Psoas muscle (tissue), 7 donors: ENCODE measurements at regions not wholly inside any gene's neighbourhood (a gene's known extent, or its start where the extent isn't known, plus 50 kb on each side); places are given as distances from the start of the nearest gene placed in this dataset.

Source experiments
- ATAC-seq, 4 donors: fragments of 200-7000 bp; cut with Tn5 transposase; one replicate each; pipeline ENCODE4 v1.9.1; 2020; ENCODE audit warnings: moderate library complexity in 3 of 4, mild to moderate bottlenecking in 2 of 4
- DNase-seq, 2 donors: peaks; one replicate each; pipeline ENCODE4 v3.0.0-alpha.2; 2020
- H3K27ac ChIP-seq: fragments of 200-600 bp; one replicate; pipeline ENCODE4 v1.8.0; 2022
- H3K27me3 ChIP-seq, 3 donors: fragments of 200-600 bp in 1 of 3; one replicate each; pipeline versions ENCODE4 v1.6.1 to v1.8.0; 2013 to 2022; ENCODE audit warnings: low read length in 2 of 3, mild to moderate bottlenecking in 2 of 3, moderate library complexity in 1 of 3; ENCODE audit not compliant: insufficient read depth in 3 of 3
- H3K36me3 ChIP-seq, 2 donors: fragments of 200-600 bp in 1 of 2; one replicate each; pipeline versions ENCODE4 v1.6.1 to v1.8.0; 2013 to 2022; ENCODE audit warnings: low read depth in 1 of 2, mild to moderate bottlenecking in 1 of 2, moderate library complexity in 1 of 2; ENCODE audit not compliant: insufficient read depth in 1 of 2
- H3K4me1 ChIP-seq: fragments of 200-600 bp; one replicate; pipeline ENCODE4 v1.8.0; 2022
- H3K4me3 ChIP-seq: fragments of 200-600 bp; one replicate; pipeline ENCODE4 v1.8.0; 2022; ENCODE audit warnings: mild to moderate bottlenecking
- H3K9me3 ChIP-seq: fragments of 200-600 bp; one replicate; pipeline ENCODE4 v1.8.0; 2022
- WGBS, 3 donors: extraction: QIAGEN DNeasy Blood & Tissue Kit; methylation state at CpG; one replicate each; pipeline versions ENCODE4 v1.1.6 to v1.1.7; 2013; 5-methylcytosine and 5-hydroxymethylcytosine counted together
- intact Hi-C, 2 donors: fragments of 100-400 bp; cut with DNase I; formaldehyde crosslinking; loops; one replicate each; pipeline versions ENCODE4 v1.11.0 to v1.14.2; 2022
- TF ChIP-seq, protein P1 (sequence below): fragments of 200-600 bp; IDR thresholded peaks from one replicate; pipeline ENCODE4 v1.8.0; 2022; ENCODE audit warnings: antibody characterized with exemption
- donor health status: healthy with polysubstance abuse.
- donor health status: DM: no; HTN: no; CAD: no; lungs with moderate emphysema.
- donor health status: Bipolar disorder and iron deficiency.
- donor health status: healthy.
- donor health status: DM: yes; HTN: yes; CAD: no.
- donor health status: DM: no; HTN: no; CAD: no.
- donor health status: DM: yes; HTN: yes; CAD: no.

DNA sequence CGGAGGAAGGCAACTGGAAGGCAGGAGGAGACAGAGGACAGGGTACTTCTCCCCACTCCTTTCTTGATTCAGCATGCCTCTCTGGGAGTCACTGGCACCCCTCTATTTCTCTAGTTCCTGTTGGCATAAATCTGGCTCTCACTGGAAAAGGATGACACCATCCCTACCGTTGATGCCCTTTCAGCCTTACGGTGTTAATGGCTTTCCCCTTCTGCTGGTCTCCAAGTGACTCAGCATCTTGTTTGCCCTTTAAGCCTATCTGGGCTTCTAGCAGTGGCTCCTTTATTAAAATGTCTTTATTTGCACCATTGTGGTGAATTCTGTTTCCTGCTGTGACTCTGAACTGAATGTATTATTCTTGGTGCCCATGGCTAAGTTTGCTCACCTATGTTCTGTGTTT is 227.3 kb upstream of the GLRA1 start:
- Histone ChIP-seq H3K27me3 (no peaks in the 10 kb centered on the region), H3K4me3 (no peak overlapping the region), H3K4me1 (no peaks in the 10 kb centered on the region), H3K27ac (no peak overlapping the region), H3K9me3 (no peaks in the 10 kb centered on the region), H3K36me3 (no peaks in the 10 kb centered on the region)
- WGBS, 3 donors: 69 to 84% (median 70%) methylated on average over 3 of the region's 3 CpGs
- intact Hi-C loops: no loop called here
- TF ChIP-seq, protein P1, sequence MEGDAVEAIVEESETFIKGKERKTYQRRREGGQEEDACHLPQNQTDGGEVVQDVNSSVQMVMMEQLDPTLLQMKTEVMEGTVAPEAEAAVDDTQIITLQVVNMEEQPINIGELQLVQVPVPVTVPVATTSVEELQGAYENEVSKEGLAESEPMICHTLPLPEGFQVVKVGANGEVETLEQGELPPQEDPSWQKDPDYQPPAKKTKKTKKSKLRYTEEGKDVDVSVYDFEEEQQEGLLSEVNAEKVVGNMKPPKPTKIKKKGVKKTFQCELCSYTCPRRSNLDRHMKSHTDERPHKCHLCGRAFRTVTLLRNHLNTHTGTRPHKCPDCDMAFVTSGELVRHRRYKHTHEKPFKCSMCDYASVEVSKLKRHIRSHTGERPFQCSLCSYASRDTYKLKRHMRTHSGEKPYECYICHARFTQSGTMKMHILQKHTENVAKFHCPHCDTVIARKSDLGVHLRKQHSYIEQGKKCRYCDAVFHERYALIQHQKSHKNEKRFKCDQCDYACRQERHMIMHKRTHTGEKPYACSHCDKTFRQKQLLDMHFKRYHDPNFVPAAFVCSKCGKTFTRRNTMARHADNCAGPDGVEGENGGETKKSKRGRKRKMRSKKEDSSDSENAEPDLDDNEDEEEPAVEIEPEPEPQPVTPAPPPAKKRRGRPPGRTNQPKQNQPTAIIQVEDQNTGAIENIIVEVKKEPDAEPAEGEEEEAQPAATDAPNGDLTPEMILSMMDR: no peak
- ATAC-seq (no peak), DNase-seq (no peak)

DNA sequence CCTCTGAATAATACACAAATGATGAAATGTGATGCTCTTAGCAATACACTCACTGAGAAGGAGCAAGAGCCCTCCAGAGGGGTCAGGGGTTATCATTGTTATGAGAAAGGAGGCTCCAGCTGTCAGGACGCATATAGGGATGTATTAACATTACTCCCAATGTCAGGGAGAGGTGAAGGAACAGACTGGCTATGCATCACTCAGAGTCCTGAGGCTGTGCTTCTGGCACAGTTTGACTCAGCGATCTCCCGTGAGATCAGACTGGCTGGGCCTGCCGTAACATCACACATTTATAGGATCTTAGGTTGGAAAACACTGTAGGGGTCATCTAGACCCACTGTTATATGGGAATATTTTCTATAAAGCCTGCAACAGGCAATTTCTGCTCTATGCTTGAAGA is 226.5 kb upstream of the GLRA1 start:
- Histone ChIP-seq H3K4me1 (no peaks in the 10 kb centered on the region), H3K27ac (no peak overlapping the region), H3K4me3 (no peak overlapping the region), H3K27me3 (no peaks in the 10 kb centered on the region), H3K36me3 (no peaks in the 10 kb centered on the region), H3K9me3 (no peaks in the 10 kb centered on the region)
- no peak for ATAC-seq
- intact Hi-C loops: no loop called here
- TF ChIP-seq, protein P1: no peak
- 63 to 68% (median 65%) methylated on average over 4 of the region's 4 CpGs for WGBS, 3 donors
- DNase-seq: no peak

DNA sequence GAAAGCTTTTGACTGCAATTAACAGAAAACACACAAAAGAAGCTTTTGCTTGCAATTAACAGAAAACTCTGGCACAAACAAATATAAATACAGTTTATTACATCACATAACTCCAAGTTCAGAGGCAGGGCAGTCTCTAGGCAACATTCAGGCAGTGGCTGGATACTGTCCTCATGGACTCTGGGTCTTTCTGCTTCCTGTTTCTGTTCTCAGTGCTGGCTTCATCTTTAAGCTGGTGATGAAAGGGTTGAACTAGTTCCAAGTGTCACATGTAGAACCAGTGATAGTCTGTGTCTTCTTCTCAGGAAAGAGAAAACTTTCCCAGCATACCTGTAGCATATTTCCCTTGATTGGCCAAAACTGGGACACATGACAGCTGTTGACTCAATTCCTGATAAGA is 222.6 kb upstream of the GLRA1 start:
- intact Hi-C loops: no loop called here
- Histone ChIP-seq H3K9me3 (no peaks in the 10 kb centered on the region), H3K4me1 (no peaks in the 10 kb centered on the region), H3K4me3 (no peak overlapping the region), H3K36me3 (no peaks in the 10 kb centered on the region), H3K27me3 (no peaks in the 10 kb centered on the region), H3K27ac (no peak overlapping the region)
- ATAC-seq (no peak), DNase-seq (no peak)
- TF ChIP-seq, protein P1: no peak

DNA sequence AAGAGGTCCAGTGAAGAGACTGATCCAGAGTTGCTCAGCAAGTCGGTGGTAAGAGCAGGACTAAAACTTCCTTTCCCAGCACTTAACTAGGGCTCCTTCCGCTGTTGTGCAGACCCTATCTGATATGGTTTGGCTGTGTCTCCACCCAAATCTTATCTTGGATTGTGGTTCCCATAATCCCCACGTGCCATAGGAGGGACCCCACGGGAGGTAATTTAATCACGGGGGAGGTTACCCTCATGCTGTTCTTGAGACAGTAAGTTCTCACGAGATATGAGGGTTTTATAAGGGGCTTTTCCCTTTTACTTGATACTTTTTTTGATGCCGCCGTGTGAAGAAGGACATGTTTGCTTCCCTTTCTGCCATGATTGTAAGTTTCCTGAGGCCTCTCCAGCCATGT is 221.9 kb upstream of the GLRA1 start:
- Histone ChIP-seq H3K36me3 (no peaks in the 10 kb centered on the region), H3K9me3 (no peaks in the 10 kb centered on the region), H3K4me3 (no peak overlapping the region), H3K4me1 (no peaks in the 10 kb centered on the region), H3K27ac (no peak overlapping the region), H3K27me3 (no peaks in the 10 kb centered on the region)
- 74 to 78% (median 76%) methylated on average over 8 of the region's 8 CpGs for WGBS, 3 donors
- intact Hi-C loops: no loop called here
- no peak for ATAC-seq
- TF ChIP-seq, protein P1: no peak
- no peak for DNase-seq

DNA sequence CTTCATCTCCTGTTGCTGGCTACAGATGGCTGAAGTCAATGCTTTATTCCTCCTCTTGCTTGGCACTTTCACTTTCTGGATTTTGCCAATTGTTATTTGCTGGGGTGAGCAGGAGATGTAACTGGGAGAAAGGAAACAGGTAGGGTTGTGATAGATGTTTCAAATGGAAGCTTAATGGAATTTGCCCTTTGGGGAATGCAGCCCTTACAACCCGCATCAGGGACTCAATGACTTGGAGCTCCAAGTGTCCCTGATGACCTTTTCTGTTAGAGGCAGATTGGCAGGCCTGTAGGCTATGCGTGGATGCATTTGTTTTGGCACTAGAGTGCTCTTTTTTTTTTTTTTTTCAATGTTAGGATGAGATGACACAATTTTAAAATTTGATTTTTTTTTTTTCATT is 219.9 kb upstream of the GLRA1 start:
- ATAC-seq (no peak), DNase-seq (no peak)
- Histone ChIP-seq H3K36me3 (no peaks in the 10 kb centered on the region), H3K4me1 (no peaks in the 10 kb centered on the region), H3K27me3 (no peaks in the 10 kb centered on the region), H3K4me3 (no peak overlapping the region), H3K27ac (no peak overlapping the region), H3K9me3 (no peaks in the 10 kb centered on the region)
- TF ChIP-seq, protein P1: no peak
- intact Hi-C loops: no loop called here
- whole genome bisulfite sequencing, 3 donors: 67 to 71% (median 70%) methylated on average over 2 of the region's 2 CpGs
